ENCODE measurements at regions not wholly inside any gene's neighbourhood (a gene's known extent, or its start where the extent isn't known, plus 50 kb on each side); places are given as distances from the start of the nearest gene placed in this dataset.

DNA sequence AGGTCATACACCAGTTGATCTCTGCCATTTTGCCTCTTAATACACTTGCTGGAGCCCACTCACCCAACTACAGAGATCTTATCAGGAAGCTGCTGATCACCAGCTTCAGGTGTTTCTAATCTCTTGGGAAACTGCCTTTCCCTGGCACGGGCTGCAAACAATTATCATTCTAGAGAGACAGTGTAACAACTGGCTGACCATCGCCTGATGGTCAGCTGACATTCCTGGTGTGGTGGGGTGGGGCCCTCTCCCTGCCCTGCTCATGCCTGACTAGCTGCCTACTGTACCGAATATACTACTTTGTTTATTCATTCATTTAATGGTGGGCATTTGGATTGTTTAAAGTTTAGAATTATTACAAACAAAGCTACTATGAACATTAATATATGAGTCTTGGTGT lies 311.5 kb downstream of the CBLN2 start:
- TF ChIP-seq, protein P1, sequence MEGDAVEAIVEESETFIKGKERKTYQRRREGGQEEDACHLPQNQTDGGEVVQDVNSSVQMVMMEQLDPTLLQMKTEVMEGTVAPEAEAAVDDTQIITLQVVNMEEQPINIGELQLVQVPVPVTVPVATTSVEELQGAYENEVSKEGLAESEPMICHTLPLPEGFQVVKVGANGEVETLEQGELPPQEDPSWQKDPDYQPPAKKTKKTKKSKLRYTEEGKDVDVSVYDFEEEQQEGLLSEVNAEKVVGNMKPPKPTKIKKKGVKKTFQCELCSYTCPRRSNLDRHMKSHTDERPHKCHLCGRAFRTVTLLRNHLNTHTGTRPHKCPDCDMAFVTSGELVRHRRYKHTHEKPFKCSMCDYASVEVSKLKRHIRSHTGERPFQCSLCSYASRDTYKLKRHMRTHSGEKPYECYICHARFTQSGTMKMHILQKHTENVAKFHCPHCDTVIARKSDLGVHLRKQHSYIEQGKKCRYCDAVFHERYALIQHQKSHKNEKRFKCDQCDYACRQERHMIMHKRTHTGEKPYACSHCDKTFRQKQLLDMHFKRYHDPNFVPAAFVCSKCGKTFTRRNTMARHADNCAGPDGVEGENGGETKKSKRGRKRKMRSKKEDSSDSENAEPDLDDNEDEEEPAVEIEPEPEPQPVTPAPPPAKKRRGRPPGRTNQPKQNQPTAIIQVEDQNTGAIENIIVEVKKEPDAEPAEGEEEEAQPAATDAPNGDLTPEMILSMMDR (IDR thresholded peaks at IDR 0.05; ENCODE audit: extremely low read depth, insufficient read depth, missing control alignments): no peak
- in situ Hi-C loops (cut with MboI; ENCODE audit: low pct_unique_long_range_greater_than_20kb, low sequenced_read_pairs, unreplicated experiment): no loop called here
- DNase-seq (ENCODE audit: low spot score): no peak

DNA sequence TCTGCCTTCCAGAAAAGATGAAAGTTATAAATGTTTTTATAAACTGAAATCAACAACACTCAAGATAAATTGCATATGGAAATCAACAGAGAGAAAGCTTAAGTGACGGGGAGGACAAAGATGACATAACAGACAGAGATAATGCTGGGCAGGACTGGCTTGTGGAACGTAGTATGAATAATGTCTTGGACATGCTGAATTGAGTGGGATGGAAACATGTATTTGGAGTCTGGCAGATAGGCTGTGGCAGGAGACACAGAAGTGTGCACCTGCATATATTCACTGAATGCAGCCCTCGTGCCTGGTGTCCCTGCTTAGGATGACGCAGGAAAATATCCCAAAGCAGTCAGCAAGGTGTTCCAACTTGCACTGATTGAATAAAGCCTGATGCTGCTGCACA lies 318.2 kb downstream of the CBLN2 start:
- in situ Hi-C loops (cut with MboI; ENCODE audit: low pct_unique_long_range_greater_than_20kb, low sequenced_read_pairs, unreplicated experiment): no loop called here
- TF ChIP-seq, protein P1 (IDR thresholded peaks at IDR 0.05; ENCODE audit: extremely low read depth, insufficient read depth, missing control alignments): no peak

DNA sequence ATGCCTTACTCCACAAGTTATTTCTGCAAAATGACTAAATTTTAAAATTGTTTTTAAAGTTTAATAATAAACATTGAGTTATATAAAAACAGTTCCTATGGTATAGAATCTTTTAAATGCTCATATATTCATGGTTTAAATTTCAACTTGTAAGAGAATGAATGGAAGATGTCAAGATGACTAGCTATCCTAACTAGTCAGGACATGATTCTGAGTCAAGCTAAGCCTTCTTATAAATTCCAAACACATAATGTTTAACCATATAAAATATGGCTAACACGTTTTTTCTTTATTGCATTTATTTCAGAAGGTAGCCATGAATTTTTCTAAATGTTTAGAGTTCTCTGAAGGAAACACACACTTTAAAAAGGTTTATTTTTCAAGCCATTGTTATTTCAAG lies 320.4 kb downstream of the CBLN2 start:
- in situ Hi-C loops (cut with MboI; ENCODE audit: low pct_unique_long_range_greater_than_20kb, low sequenced_read_pairs, unreplicated experiment): no loop called here
- TF ChIP-seq, protein P1 (IDR thresholded peaks at IDR 0.05; ENCODE audit: extremely low read depth, insufficient read depth, missing control alignments): no peak
- DNase-seq (ENCODE audit: low spot score): no peak

More for the DNA sequence above, 318.2 kb downstream of the CBLN2 start:
- no peak for DNase-seq (ENCODE audit: low spot score)

DNA sequence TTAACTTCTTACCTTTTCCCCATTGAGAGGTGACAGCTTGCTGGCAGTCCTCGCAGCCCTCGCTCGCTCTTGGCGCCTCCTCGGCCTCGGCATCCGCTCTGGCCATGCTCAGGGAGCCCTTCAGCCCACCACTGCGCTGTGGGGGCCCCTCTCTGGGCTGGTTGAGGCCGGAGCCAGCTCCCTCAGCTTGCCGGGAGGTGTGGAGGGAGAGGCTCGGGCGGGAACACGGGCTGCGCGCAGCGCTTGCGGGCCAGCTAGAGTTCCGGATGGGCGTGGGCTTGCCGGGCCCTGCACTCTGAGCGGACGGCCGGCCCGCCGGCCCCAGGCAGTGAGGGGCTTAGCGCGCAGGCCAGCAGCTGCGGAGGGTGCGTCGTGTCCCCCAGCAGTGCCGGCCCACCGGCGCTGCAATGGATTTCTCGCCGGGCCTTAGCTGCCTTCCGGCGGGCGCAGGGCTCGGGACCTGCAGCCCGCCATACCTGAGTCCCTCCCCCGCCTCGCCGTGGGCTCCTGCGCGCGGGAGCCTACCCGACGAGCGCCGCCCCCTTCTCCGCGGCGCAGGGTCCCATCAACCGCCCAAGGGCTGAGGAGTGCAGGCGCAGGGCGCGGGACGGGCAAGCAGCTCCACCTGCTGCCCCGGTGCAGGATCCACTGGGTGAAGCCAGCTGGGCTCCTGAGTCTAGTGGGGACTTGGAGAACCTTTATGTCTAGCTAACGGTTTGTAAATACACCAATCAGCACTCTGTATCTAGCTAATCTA lies 335.0 kb downstream of the CBLN2 start:
- DNase-seq (ENCODE audit: low spot score): no peak
- in situ Hi-C loops (cut with MboI; ENCODE audit: low pct_unique_long_range_greater_than_20kb, low sequenced_read_pairs, unreplicated experiment): no loop called here
- TF ChIP-seq, protein P1 (IDR thresholded peaks at IDR 0.05; ENCODE audit: extremely low read depth, insufficient read depth, missing control alignments): no peak

DNA sequence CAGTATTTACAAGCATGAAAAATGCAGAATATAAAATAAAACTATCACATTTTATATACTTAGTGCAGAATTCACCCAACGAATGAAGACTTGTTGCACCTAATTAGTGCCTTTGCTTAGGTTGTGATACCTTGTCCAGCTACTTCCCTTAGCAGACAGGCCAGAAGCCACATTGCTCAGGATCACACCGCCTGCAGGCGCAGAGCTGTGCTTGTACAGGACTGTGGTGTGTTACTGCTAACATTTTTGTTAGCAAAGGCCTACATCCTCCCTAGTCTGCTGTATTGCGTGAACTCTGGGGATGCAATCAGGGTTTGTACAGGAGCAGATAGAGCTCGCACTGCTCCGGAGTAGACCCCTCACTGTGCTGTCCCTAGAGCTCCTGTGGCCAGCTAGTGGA lies 336.9 kb downstream of the CBLN2 start:
- TF ChIP-seq, protein P1 (IDR thresholded peaks at IDR 0.05; ENCODE audit: extremely low read depth, insufficient read depth, missing control alignments): no peak
- in situ Hi-C loops (cut with MboI; ENCODE audit: low pct_unique_long_range_greater_than_20kb, low sequenced_read_pairs, unreplicated experiment): no loop called here
- no peak for DNase-seq (ENCODE audit: low spot score)

DNA sequence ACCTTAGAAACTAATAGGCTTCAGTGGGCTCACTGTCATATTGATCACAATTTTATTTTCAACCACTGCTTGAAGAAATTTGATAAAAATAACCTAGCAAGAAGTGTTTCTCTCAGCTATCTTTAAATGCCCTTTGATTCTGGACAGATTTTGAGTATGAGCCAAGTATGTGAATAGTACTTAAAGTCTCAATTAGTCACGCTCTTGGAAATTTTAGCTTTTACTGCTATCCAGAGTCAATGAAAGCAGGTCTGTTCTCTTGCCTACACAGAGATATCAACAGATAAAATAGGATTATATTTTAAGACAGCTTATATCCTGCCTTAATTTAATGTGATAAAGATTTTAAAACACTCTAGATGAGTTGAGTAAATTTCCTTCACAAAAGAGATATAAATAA lies 337.3 kb downstream of the CBLN2 start:
- DNase-seq (ENCODE audit: low spot score): no peak
- in situ Hi-C loops (cut with MboI; ENCODE audit: low pct_unique_long_range_greater_than_20kb, low sequenced_read_pairs, unreplicated experiment): no loop called here
- TF ChIP-seq, protein P1 (IDR thresholded peaks at IDR 0.05; ENCODE audit: extremely low read depth, insufficient read depth, missing control alignments): no peak
